ENCODE measurements at regions not wholly inside any gene's neighbourhood (a gene's known extent, or its start where the extent isn't known, plus 50 kb on each side); places are given as distances from the start of the nearest gene placed in this dataset.

GRCh38 chr5:23029290-23029689 lies 176.1 kb upstream of the CDH12 start:
- H2BK5ac ChIP-seq (ENCODE audit: insufficient read length, low read length) = no peak overlapping the region
- no peaks in the 10 kb centered on the region for H3K9me3 Mint-ChIP-seq
- TF ChIP-seq CTCF (conservative IDR thresholded peaks at IDR 0.05) = no peak
- no peak overlapping the region for H3K14ac ChIP-seq (ENCODE audit: insufficient read depth, low read length)
- H3K4ac ChIP-seq (ENCODE audit: low read depth, low read length) = no peak overlapping the region
- no peaks in the 10 kb centered on the region for H3K9me3 ChIP-seq (ENCODE audit: control insufficient read depth, low read depth, low read length)
- H3K23ac ChIP-seq (ENCODE audit: insufficient read length, low read depth, low read length) = no peak overlapping the region
- no peak overlapping the region for H3K9ac ChIP-seq (ENCODE audit: extremely low read depth, insufficient read length, low read length)
- H3K4me1 ChIP-seq (ENCODE audit: insufficient read depth, low read length) = no peaks in the 10 kb centered on the region
- no peak overlapping the region for H2AK5ac ChIP-seq (ENCODE audit: insufficient read length, low read length)
- no peak overlapping the region for H2BK15ac ChIP-seq (ENCODE audit: low read depth, low read length)
- no peak overlapping the region for H2BK12ac ChIP-seq (ENCODE audit: insufficient read length, low read depth, low read length)
- no peaks in the 10 kb centered on the region; the same call in 1 of the 2 replicates for H3K79me2 ChIP-seq (ENCODE audit: insufficient read depth, low read length)
- no peaks in the 10 kb centered on the region for H3K23me2 ChIP-seq (ENCODE audit: insufficient read length, low read depth, low read length, poor library complexity, severe bottlenecking)
- no peak overlapping the region for H4K91ac ChIP-seq (ENCODE audit: insufficient read length, low read depth, low read length)
- H3K18ac ChIP-seq (ENCODE audit: insufficient read length, low read depth, low read length) = no peak overlapping the region
- no peak overlapping the region for H2AFZ ChIP-seq (ENCODE audit: low read length)
- no peak overlapping the region for H4K5ac ChIP-seq (ENCODE audit: insufficient read length, low read depth, low read length)
- H3K4me1 Mint-ChIP-seq = peaks cover 0 to 2% of the 10 kb centered on the region in 2 experiments; a peak in 3 of 4 replicates
- H3K56ac ChIP-seq (ENCODE audit: insufficient read length, low read depth, low read length) = no peak overlapping the region
- H3K36me3 Mint-ChIP-seq (ENCODE audit: insufficient read depth in 1 of 3, low read depth in 3 of 3) = no peaks in the 10 kb centered on the region; a peak in 1 of 7 replicates
- H3K27ac Mint-ChIP-seq = no peak overlapping the region
- no peak overlapping the region for H4K8ac ChIP-seq (replicated peaks; ENCODE audit: insufficient read length, low read depth, low read length)
- no peak overlapping the region for H3K4me3 Mint-ChIP-seq
- no peak overlapping the region for H3T11ph ChIP-seq (ENCODE audit: low read length)
- no peaks in the 10 kb centered on the region for H3K27me3 ChIP-seq (ENCODE audit: insufficient read depth, low read length)
- no peaks in the 10 kb centered on the region for H3K79me1 ChIP-seq (ENCODE audit: insufficient read depth, low read depth, low read length, poor library complexity, severe bottlenecking)
- no peak overlapping the region for H3K27ac ChIP-seq (ENCODE audit: insufficient read length, low read depth, low read length)
- no peaks in the 10 kb centered on the region for H4K20me1 ChIP-seq (ENCODE audit: control insufficient read depth, insufficient read depth, insufficient read length)
- DNase-seq = no peak
- no peaks in the 10 kb centered on the region for H3K27me3 Mint-ChIP-seq (ENCODE audit: low read depth)
- no peak overlapping the region for H3K4me2 ChIP-seq (ENCODE audit: insufficient read depth, insufficient read length, low read length)
- H2BK120ac ChIP-seq (ENCODE audit: low read depth, low read length, poor library complexity, severe bottlenecking) = no peak overlapping the region
- no peak overlapping the region for H2BK20ac ChIP-seq (ENCODE audit: low read depth, low read length, poor library complexity, severe bottlenecking)

Data from H9 (cell line).